GM19324 (cell line): ENCODE measurements at regions not wholly inside any gene's neighbourhood (a gene's known extent, or its start where the extent isn't known, plus 50 kb on each side); places are given as distances from the start of the nearest gene placed in this dataset.

Experiments
- ATAC-seq: cut with Tn5 transposase; IDR thresholded peaks from one replicate; pipeline ENCODE4 v1.9.1; 2021; ENCODE audit warnings: mild to moderate bottlenecking, moderate library complexity; ENCODE audit not compliant: unreplicated experiment, low FRiP score

DNA sequence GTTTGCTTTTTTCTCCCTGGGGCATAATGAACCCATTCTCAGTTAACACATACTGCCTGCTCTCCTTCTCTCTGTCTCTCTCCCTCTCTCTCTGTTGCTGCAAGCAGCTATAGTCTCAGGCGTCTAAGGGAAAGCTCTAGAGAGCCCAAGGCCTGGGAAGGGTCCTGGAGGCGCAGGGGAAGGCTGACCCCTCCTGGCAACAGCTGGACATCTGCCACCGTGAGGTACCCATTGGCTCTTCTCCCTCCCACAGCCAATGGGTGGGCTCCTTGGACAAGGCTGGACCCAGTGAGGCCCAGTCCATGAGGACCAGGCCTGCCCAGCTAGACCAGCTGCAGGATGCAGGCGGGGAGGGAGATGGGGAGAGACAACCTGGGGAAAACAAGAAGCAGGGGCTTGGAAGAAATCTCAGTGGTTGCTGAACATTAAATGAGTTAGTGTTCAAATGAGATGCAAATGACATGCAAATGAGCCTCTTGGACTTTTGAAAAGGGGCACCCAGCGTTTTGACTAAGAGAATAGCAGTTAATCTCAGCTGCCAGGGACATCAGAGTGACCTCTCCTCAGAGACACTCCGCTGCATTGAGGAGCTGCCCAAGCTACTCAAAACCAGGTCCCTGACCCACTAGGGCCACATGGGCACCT, 349.7 kb downstream of the BUD13 start:
- ATAC-seq: no peak

- no peak for ATAC-seq
Observed at GRCh38 chr11:116422556-116422955, 350.2 kb downstream of the BUD13 start.

DNA sequence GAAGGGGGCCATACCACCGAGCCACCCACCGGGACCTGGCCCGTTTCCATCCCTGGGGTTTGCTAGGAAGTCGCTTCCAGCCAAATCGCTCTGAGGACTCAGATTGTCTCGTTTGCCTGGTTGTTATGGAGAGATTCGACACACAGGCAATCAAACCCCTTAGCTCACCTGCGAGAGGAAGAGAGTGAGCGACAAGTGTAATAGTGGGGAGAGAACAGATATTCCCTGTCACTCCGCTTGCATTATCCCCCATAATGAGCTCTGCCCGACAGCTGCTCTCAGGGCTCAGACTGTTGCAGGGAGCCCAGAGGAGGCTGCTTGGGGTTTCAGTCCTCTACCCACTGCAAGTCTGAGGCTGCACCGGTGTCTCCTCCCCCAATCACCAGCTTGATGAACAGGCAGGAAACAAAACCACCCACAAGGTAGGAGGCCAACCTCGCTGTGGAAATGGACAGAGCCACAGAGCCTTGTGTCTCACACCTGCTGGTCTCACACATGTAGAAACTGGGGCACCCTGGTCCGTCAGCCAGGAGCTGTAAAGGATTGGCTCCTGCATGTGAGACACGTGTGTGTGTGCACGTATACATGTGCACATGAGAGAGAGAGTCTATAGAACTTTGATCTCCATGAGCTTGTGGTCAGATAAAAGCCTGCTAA, 351.1 kb downstream of the BUD13 start:
- no peak for ATAC-seq

DNA sequence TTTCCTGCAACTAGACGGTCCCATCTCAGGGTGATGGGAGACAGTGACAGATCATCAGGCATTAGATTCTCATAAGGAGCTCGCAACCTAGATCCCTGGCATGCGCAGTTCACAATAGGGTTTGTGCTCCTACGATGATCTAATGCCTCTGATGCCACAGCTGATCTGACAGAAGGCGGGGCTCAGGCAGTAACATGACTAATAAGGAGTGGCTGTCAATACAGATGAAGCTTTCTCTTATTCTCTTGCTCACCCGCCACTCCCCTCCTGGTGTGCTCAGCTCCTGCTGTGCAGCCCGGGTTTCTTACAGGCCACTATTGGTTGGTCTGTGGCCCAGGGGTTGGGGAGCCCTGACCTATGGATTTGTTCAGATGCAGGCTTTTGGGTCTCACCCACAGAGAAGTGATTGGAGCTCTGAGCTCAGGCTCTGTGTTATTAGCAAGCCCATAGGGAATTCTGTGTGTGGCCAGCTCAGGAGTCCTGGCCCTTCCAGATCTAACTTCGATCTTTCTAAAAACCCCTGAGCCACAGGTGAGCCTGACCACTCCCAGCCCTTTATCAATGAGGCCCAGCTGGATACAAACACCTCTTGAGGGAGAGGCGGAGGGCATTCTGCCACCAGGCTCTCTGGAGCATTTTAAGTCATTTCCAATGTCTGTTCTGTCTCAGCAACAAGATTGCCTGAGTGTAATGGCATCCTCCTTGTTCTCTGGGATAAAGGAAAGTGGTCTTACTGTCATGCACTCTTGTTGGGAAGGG, 351.8 kb downstream of the BUD13 start:
- ATAC-seq: no peak

DNA sequence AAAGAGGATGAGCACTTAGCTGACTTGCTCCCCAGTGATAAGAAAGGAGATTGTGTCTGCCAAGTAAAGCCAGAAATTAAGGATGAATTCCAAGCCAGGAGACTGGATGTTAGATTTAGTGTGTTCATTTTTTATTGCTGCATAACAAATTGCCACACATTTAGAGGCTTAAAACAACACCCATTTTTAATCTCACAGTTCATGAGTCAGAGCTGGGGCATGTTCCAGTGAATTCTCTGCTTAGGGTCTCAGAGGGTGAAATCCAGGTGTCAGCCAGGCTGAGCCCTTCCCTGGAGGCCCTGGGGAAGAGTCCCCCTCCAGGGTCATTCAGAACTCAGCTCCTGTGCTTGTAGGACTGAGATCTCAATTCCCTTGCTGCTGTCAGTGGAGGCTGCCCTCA, 352.8 kb downstream of the BUD13 start:
- no peak for ATAC-seq

DNA sequence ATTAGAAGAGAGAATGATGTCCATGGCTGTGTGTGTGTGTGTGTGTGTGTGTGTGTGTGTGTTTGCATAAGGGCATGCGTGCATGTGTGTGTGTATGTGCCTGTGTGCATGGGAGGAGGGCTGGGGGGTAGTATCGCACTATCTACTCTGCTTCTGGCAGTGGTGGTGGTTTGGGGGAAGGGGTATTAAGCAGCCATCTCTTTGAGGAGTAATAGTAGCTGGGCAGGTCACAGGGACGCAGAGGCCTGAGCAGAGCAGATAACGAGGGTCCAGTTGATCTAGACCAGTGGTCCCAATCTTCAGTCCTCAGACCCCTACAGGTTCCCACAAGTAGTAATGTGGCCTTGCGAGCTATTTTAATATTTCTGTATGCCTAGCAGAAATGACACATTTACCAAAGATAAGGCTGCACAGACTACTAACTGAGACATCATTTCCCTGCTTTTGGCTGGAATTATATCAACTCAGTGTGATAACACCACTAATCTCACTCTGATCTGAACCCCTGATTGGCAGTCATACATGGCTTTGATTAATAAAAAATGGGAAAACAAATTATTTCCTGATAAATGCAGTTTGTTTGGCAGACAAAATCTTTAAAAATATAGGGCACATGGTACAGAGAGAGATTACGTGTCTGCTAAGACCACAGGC, 354.3 kb downstream of the BUD13 start:
- ATAC-seq: no peak

- ATAC-seq: no peak
Observed at GRCh38 chr11:116416852-116417251, 355.9 kb downstream of the BUD13 start.

DNA sequence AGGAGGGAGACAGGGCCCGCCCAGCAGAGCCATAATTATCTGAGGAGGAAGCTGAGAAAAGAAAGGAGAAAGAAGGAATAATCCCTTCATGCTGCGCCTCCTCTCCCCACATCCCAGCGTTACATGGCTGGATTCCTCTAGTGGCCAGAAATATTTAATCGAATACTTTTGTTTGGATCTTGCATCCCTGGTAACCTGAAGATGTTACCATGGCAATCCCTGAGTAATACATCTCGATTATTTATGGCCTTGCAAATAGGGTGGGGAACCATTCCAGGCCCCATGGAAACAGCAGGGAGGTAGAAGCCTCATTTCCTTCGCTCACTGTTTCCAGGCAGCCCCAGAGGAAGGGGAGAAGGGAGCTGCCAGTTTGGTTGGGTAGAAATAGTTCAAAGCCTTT, 357.7 kb downstream of the BUD13 start:
- no peak for ATAC-seq

DNA sequence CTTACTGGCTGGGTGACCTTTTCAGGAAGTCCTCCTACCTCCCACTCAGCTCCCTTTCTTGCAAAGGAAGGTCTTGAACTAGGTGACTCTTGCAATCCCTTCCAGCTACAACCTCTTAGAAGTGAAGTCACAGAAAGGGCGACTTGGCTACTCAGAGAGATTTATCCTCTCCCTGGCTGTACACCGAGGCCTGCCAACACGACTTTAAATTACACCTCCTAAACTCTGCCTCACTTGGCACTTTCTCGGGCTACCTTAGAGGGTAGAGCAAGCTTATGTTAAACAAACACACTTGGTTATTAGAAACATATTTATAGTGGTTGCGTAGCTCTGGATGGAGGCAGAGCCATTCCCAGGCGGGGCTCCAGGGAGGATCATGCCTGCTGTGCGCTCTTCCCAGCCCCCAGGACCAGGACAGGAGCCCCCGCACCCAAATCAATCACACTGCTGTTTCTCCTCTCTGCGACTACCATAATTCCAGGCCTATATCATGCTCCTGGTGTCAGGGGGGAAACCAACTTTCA, 358.4 kb downstream of the BUD13 start:
- ATAC-seq: no peak

GRCh38 chr11:116413301-116414242, 359.2 kb downstream of the BUD13 start:
- no peak for ATAC-seq

GRCh38 chr11:116412118-116412889, 360.5 kb downstream of the BUD13 start:
- ATAC-seq: no peak

DNA sequence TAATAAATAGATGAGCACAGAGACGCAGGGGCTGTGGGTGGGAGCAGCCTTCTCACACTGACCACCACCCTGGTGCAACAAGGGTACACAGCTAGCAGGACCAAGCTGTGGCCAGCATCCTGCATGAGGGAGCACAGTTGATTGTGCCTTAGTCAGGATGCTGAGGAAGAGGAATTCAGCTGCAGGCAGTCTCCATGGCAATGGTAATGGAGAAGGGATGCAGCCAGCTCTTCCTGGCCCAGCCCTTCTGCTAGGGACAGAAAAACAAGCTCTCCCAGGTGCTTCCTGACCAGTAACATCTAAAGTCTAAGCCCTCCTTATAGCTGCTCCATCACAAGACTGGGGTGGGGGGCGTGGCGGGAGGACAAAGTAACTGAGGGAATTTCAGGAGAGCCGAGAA, 363.5 kb downstream of the BUD13 start:
- ATAC-seq: no peak

DNA sequence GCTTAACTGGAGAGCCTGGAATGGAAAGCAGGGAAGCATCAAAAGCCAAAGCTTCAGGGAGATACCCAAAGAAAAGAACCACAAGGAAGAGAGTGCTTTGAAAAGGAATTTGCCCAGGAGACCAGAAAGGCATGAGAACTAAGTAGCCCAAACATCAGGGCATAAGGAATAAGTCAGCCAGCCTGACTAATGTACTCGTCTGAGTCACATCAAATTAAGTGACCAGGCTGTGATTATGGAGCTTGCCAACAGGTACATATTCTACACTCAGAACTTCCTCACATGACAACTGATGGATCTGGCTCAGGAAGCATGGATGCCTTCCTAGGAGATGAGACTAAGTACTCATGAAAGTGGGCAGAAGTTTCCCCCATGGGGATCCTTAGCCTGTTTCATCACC, 366.7 kb downstream of the BUD13 start:
- ATAC-seq: no peak

DNA sequence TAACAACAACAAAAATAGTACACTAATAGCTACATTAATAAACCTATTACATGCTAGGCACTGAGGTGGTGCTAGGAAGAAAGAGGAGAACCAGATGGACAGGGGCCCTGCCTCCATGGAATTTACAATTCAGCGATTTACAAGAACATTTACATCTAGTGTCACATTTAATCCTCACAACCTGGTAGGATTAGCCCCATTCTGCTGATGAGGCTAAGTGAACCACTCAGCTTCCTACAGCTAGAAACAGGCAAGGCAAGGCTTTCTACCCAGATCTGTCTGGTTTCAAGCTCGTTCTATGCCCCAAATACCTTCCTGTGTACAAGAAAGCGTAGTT, 368.4 kb downstream of the BUD13 start:
- no peak for ATAC-seq

DNA sequence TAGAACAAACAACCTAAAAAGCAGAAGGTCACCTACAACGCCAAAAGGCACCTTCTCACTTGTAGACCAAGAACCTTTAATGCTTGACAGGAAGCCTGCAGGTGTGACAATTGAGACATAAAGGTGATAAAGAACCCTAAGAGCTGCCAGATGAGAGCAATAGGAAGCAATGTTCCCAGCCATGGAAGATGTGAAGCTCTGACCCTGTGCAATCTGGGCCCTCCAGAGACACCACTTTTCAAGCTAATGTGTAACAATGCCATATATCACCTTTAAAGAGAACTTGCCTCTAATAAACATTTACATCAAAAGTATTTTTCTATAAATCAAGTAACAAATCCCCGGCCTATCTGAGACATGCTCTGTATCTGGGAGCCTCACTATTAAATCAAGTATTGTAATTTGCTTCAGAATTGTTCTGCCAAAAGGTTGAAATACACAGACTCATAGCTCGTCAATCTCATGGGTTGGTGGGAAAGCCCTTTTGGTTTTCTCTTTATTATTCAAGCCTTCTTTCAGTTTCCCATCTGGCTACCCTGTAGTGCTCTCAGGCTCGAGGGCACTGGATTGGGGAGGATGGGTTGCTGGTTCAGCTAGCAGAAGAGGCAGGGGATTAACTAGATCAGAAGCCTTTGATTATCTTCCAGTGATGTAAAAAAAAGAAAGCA, 368.9 kb downstream of the BUD13 start:
- ATAC-seq: no peak

DNA sequence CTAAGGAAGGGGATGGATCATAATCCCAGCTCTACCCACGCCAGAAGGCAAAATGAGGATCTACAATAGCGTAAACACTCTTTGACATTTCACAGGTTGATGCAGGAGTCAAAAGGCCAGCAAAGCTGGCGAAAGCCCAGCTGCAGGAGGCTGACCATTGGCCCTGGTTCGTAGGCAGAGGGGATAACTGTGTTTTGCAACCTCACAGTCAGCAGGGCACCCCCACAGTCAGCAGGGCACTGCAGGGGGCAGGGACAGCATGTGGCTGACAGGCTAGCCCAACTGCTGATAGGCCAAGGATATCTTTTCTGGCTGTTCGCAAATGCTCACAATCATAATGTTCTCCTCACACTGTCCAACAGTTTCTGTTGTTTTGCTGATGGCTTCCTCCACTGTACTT, 372.7 kb downstream of the BUD13 start:
- no peak for ATAC-seq

DNA sequence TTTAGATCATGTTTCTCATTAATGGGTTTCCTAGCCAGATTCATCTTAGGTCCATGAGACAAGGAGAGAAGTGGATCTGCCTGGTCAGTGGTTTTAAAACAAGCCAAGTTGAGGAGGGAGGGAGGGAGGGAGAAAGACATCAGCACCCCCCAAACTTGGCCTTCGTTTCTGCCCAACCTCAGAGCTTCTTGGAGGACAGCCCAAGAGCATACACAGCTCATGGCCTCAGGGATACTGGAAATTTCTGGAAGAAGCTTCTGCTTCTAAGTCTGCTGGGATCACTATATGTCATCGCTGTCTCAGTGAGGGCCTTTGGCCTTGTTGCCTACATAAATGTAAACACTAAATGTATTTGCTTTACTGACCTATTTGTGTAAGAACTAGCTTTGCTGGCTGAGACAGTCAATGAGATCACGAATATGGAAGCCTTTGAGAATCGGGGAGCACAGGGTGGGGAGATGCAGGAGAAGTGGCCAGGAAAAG, 375.1 kb downstream of the BUD13 start:
- ATAC-seq: no peak

DNA sequence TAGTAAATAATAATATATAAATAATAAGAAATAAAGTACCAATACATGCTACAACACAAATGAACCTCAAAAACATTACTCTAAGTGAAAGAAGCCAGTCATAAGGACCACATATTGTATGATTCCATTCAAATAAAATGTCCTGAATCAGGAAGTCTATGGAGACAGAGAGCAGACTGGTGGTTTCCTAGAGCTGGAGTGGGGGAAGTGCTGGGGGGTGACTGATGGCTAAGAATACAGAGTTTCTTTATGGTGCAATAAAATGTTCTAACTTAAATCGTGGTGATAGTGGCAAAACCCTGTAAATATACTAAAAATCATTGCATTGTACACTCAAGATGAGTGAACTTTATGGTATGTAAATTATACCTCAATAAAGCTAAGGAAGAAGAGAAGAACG, 376.5 kb downstream of the BUD13 start:
- no peak for ATAC-seq

DNA sequence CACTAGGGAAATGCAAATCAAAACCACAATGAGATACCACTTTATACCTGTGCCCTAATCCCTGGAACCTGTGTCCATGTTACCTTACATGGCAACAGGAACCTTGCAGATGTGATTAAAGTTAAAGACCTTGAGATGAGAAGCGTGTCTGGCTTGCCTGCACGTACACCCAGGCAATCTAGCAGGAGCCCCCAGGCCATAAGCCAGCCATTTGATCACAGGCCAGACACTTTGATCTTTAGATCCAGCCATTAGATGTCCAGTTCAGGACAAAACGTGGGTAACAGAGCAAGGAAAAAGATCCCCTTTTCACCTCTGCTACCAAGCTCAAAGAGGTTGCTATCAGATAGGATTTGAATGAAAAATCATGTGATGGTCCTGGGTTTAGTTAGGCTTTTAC, 378.8 kb downstream of the BUD13 start:
- no peak for ATAC-seq
